ENCODE measurements at regions not wholly inside any gene's neighbourhood (a gene's known extent, or its start where the extent isn't known, plus 50 kb on each side); places are given as distances from the start of the nearest gene placed in this dataset.

DNA sequence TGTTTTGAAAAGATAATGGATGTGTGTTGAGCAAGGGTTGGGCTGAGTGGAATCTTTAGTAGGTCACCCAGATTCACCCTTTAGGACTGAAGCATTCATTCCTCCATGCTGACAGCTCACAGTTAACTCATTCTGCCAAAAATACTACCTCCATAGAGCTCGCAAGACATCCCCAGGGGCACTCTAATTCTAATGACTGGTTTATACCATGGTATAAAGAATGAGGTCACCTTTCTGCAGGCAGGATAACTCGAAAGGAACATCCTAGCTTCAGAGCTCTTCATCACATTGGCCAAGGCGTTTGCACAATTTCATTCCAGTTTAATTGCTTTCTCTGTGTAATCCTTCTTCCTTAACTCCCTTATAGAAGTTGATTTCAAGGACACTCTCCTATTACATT is 1257.2 kb upstream of the EYS start:
- Histone ChIP-seq H3K4ac (replicated peaks; ENCODE audit: insufficient read length, low read depth, low read length) (no peak overlapping the region), H3K9me3 (ENCODE audit: insufficient read depth in 2 of 2, low read depth in 1 of 2, low read length in 1 of 2) (no peaks in the 10 kb centered on the region), H3K27ac (ENCODE audit: low read depth, low read length) (no peak overlapping the region), H4K20me1 (replicated peaks in 1 of 2; ENCODE audit: control insufficient read depth in 1 of 2, insufficient read depth in 2 of 2, low read length in 2 of 2) (no peaks in the 10 kb centered on the region), H2BK5ac (ENCODE audit: low read depth, low read length) (no peak overlapping the region), H3K36me3 (ENCODE audit: control insufficient read depth in 2 of 4, insufficient read depth in 4 of 4, low read length in 3 of 4) (no peaks in the 10 kb centered on the region), H3K14ac (ENCODE audit: insufficient read length) (no peak overlapping the region), H3K23me2 (ENCODE audit: low read depth, low read length) (no peaks in the 10 kb centered on the region), H3K23ac (ENCODE audit: insufficient read length) (no peak overlapping the region), H2BK15ac (ENCODE audit: low read length) (no peak overlapping the region), H2AFZ (ENCODE audit: low read length) (no peak overlapping the region), H3K4me1 (replicated peaks in 1 of 4; ENCODE audit: control insufficient read depth in 3 of 4, insufficient read depth in 4 of 4, low read length in 3 of 4) (no peaks in the 10 kb centered on the region), H4K5ac (ENCODE audit: insufficient read length, low read depth, low read length) (no peak overlapping the region), H2AK5ac (ENCODE audit: low read depth, low read length) (no peak overlapping the region), H4K91ac (replicated peaks; ENCODE audit: insufficient read length, low read length) (no peak overlapping the region), H3K9ac (replicated peaks in 1 of 4; ENCODE audit: extremely low read depth in 1 of 4, low read depth in 3 of 4, low read length in 3 of 4) (no peak overlapping the region), H3K79me1 (ENCODE audit: low read depth, low read length) (no peaks in the 10 kb centered on the region), H2BK120ac (replicated peaks; ENCODE audit: low read depth, low read length) (no peak overlapping the region), H3K27me3 (replicated peaks in 1 of 4; ENCODE audit: control insufficient read depth in 3 of 4, extremely low read depth in 1 of 4, insufficient read depth in 3 of 4, low read length in 3 of 4) (no peaks in the 10 kb centered on the region), H4K8ac (ENCODE audit: extremely low read depth, insufficient read depth, low read length) (no peak overlapping the region), H2BK12ac (ENCODE audit: low read depth, low read length) (no peak overlapping the region), H2BK20ac (ENCODE audit: low read length) (no peak overlapping the region), H3K56ac (replicated peaks; ENCODE audit: insufficient read length, low read depth, low read length) (no peak overlapping the region), H3K4me2 (ENCODE audit: insufficient read depth in 1 of 2, low read depth in 2 of 2, low read length in 2 of 2) (no peak overlapping the region), H3K18ac (ENCODE audit: extremely low read depth, low read length) (no peak overlapping the region), H3K4me3 (ENCODE audit: extremely low read depth in 1 of 4, insufficient read depth in 2 of 4, low read depth in 3 of 4, low read length in 4 of 4) (no peak overlapping the region), H3K79me2 (ENCODE audit: control insufficient read depth in 1 of 2, insufficient read depth in 2 of 2, low read length in 2 of 2) (no peaks in the 10 kb centered on the region)
- ChIA-PET CTCF (ENCODE audit: partially characterized antibody) (no interaction called here), POLR2A (ENCODE audit: partially characterized antibody) (no interaction called here)
- 85% methylated on average over 3 of the region's 3 CpGs; no CpG with 5 or more reads in 1 of the 2 experiments for WGBS, 2 experiments (ENCODE audit: extremely low coverage in 1 of 2, insufficient coverage in 1 of 2, insufficient read length in 1 of 2, insufficient replicate concordance in 2 of 2, low coverage in 1 of 2, low lambda C conversion rate in 2 of 2, missing lambda C conversion rate in 1 of 2)
- no peak for DNase-seq (ENCODE audit: low read depth in 1 of 2, low spot score in 2 of 2)
- no peak for FAIRE-seq
- TF ChIP-seq, protein P1, sequence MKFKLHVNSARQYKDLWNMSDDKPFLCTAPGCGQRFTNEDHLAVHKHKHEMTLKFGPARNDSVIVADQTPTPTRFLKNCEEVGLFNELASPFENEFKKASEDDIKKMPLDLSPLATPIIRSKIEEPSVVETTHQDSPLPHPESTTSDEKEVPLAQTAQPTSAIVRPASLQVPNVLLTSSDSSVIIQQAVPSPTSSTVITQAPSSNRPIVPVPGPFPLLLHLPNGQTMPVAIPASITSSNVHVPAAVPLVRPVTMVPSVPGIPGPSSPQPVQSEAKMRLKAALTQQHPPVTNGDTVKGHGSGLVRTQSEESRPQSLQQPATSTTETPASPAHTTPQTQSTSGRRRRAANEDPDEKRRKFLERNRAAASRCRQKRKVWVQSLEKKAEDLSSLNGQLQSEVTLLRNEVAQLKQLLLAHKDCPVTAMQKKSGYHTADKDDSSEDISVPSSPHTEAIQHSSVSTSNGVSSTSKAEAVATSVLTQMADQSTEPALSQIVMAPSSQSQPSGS (IDR thresholded peaks at IDR 0.05; ENCODE audit: low read length), result no peak
- TF ChIP-seq EP300 (IDR thresholded peaks at IDR 0.05; ENCODE audit: borderline replicate concordance in 1 of 2, low read depth in 2 of 2, low read length in 2 of 2) (no peak), CBX8 (IDR thresholded peaks at IDR 0.05; ENCODE audit: borderline replicate concordance, low read depth, low read length) (no peak), CEBPB (IDR thresholded peaks at IDR 0.05; ENCODE audit: low read depth, low read length) (no peak), CTBP2 (IDR thresholded peaks at IDR 0.05; ENCODE audit: borderline replicate concordance, insufficient read depth, insufficient read length, low read length) (no peak), RAD21 (IDR thresholded peaks at IDR 0.05 in 1 of 2, conservative IDR thresholded peaks at IDR 0.05 in 1 of 2; ENCODE audit: low read depth in 2 of 2, low read length in 2 of 2) (no peak), KDM5A (IDR thresholded peaks at IDR 0.05; ENCODE audit: low read length) (no peak), SIX5 (IDR thresholded peaks at IDR 0.05; ENCODE audit: low read depth, low read length) (no peak)

Measured in H1 (cell line).